A673 (cell line): ENCODE measurements at regions not wholly inside any gene's neighbourhood (a gene's known extent, or its start where the extent isn't known, plus 50 kb on each side); places are given as distances from the start of the nearest gene placed in this dataset.

Experiments
- BruUV-seq: library from RNA; stranded (reverse); fragments of 400-500 nt; replicated peaks from 2 replicates; lab custom pipeline; 2021; lab: Mats Ljungman, UMichigan
- CTCF ChIA-PET: fragments of 300-600 bp; sonication (Branson Sonifier 250); formaldehyde crosslinking; loops from one replicate; lab custom pipeline; 2022; ENCODE audit warnings: antibody characterized with exemption; lab: Charles Lee
- POLR2A ChIA-PET: fragments of 300-600 bp; sonication (Branson Sonifier 250); formaldehyde crosslinking; loops from one replicate; lab custom pipeline; 2022; ENCODE audit warnings: antibody characterized with exemption; ENCODE audit not compliant: low non-redundant PET; lab: Charles Lee
- DNase-seq: peaks from one replicate; pipeline ENCODE4 v3.0.0-alpha.2; 2015; ENCODE audit warnings: low spot score
- H3K27ac ChIP-seq: fragments of 200-600 bp; sonication (generic); 2 replicates; pipeline ENCODE4 v1.5.1; 2016; ENCODE audit warnings: mixed run types, low read depth, mild to moderate bottlenecking, mixed read lengths, antibody characterized with exemption, low read length; ENCODE audit not compliant: poor library complexity, severe bottlenecking
- H3K27me3 ChIP-seq: fragments of 200-600 bp; sonication (generic); replicated peaks from 2 replicates; pipeline ENCODE4 v1.6.1; 2017; ENCODE audit warnings: mixed run types, low read depth, mild to moderate bottlenecking, mixed read lengths, antibody characterized with exemption, low read length; ENCODE audit not compliant: insufficient read depth, poor library complexity
- H3K36me3 ChIP-seq: fragments of 200-600 bp; sonication (generic); 2 replicates; pipeline ENCODE4 v1.6.1; 2016; ENCODE audit warnings: mixed run types, mild to moderate bottlenecking, mixed read lengths, antibody characterized with exemption, low read length; ENCODE audit not compliant: insufficient read depth, poor library complexity, severe bottlenecking
- H3K4me1 ChIP-seq: fragments of 200-600 bp; sonication (generic); 2 replicates; pipeline ENCODE4 v1.6.1; 2017; ENCODE audit warnings: mixed run types, mild to moderate bottlenecking, mixed read lengths, antibody characterized with exemption, low read length; ENCODE audit not compliant: insufficient read depth, poor library complexity, severe bottlenecking
- H3K4me3 ChIP-seq: fragments of 200-600 bp; sonication (generic); 2 replicates; pipeline ENCODE4 v1.5.1; 2016; ENCODE audit warnings: low read depth, mixed run types, mild to moderate bottlenecking, mixed read lengths, low read length; ENCODE audit not compliant: poor library complexity, severe bottlenecking
- H3K9me3 ChIP-seq: fragments of 200-600 bp; sonication (generic); 2 replicates; pipeline ENCODE4 v1.6.1; 2016; ENCODE audit warnings: mixed run types, low read depth, mild to moderate bottlenecking, mixed read lengths, antibody characterized with exemption, low read length; ENCODE audit not compliant: poor library complexity, severe bottlenecking
- CTCF ChIP-seq: fragments of 300-800, 200-600 bp; sonication (generic); conservative IDR thresholded peaks from 2 replicates; pipeline ENCODE4 v1.5.1; 2017; ENCODE audit warnings: low read depth, mild to moderate bottlenecking, antibody characterized with exemption, low read length, moderate library complexity, mixed read lengths
- EZH2 ChIP-seq: fragments of 200-600 bp; sonication (generic); IDR thresholded peaks from 2 replicates; pipeline ENCODE4 v1.6.1; 2017; ENCODE audit warnings: borderline replicate concordance, low read depth, mild to moderate bottlenecking, mixed read lengths, antibody characterized with exemption, low read length; ENCODE audit not compliant: poor library complexity, severe bottlenecking
- intact Hi-C: fragments of 100-400 bp; cut with micrococcal nuclease; formaldehyde crosslinking; loops from one replicate; pipeline ENCODE4 v1.10.0; 2022; ENCODE audit not compliant: unreplicated experiment

GRCh38 chr1:208888376-208888775 is 644.2 kb upstream of the PLXNA2 start:
- Histone ChIP-seq H3K4me3 (no peak overlapping the region), H3K27me3 (no peaks in the 10 kb centered on the region), H3K27ac (no peak overlapping the region), H3K9me3 (no peaks in the 10 kb centered on the region), H3K36me3 (no peaks in the 10 kb centered on the region), H3K4me1 (no peaks in the 10 kb centered on the region)
- no TSS peak for BruUV-seq
- ChIA-PET CTCF (no interaction called here), POLR2A (no interaction called here)
- DNase-seq: no peak
- intact Hi-C loops: no loop called here
- TF ChIP-seq EZH2 (no peak), CTCF (no peak)

- H3K4me3 ChIP-seq: no peak overlapping the region
- POLR2A ChIA-PET: no interaction called here
- intact Hi-C loops: no loop called here
- no peak for DNase-seq
- H3K36me3 ChIP-seq: no peaks in the 10 kb centered on the region
- TF ChIP-seq EZH2: no peak
- TF ChIP-seq CTCF: no peak
- CTCF ChIA-PET: no interaction called here
- no peaks in the 10 kb centered on the region for H3K27me3 ChIP-seq
- H3K9me3 ChIP-seq: no peaks in the 10 kb centered on the region
- no peak overlapping the region for H3K27ac ChIP-seq
- no peaks in the 10 kb centered on the region for H3K4me1 ChIP-seq
- no TSS peak for BruUV-seq
These were observed 648.0 kb upstream of the PLXNA2 start for GRCh38 chr1:208892147-208892546.

- no peaks in the 10 kb centered on the region for H3K4me1 ChIP-seq
- TF ChIP-seq CTCF (no peak), EZH2 (no peak)
- no peaks in the 10 kb centered on the region for H3K36me3 ChIP-seq
- no peak overlapping the region for H3K27ac ChIP-seq
- BruUV-seq: no TSS peak
- no peaks in the 10 kb centered on the region for H3K9me3 ChIP-seq
- ChIA-PET POLR2A (no interaction called here), CTCF (no interaction called here)
- H3K27me3 ChIP-seq: no peaks in the 10 kb centered on the region
- no peak for DNase-seq
- intact Hi-C loops: no loop called here
- no peak overlapping the region for H3K4me3 ChIP-seq
These were observed 649.1 kb upstream of the PLXNA2 start for GRCh38 chr1:208893251-208893650.

- Histone ChIP-seq H3K36me3 (no peaks in the 10 kb centered on the region), H3K4me1 (no peaks in the 10 kb centered on the region), H3K27me3 (no peaks in the 10 kb centered on the region), H3K27ac (no peak overlapping the region), H3K9me3 (no peaks in the 10 kb centered on the region), H3K4me3 (no peak overlapping the region)
- DNase-seq: no peak
- BruUV-seq: no TSS peak
- TF ChIP-seq CTCF (no peak), EZH2 (no peak)
- CTCF ChIA-PET: no interaction called here
- intact Hi-C loops: no loop called here
- POLR2A ChIA-PET: no interaction called here
These were observed 651.0 kb upstream of the PLXNA2 start for GRCh38 chr1:208895181-208895580.
